Bronchial epithelial cell (primary cell): ENCODE measurements at regions not wholly inside any gene's neighbourhood (a gene's known extent, or its start where the extent isn't known, plus 50 kb on each side); places are given as distances from the start of the nearest gene placed in this dataset.

ENCODE experiments used
- DNase-seq: peaks from one replicate; pipeline ENCODE4 v3.0.0-alpha.2; 2010; ENCODE audit warnings: low read depth
- FAIRE-seq: peaks from 2 replicates; lab custom pipeline; 2011; peaks lifted over from hg19 to GRCh38; lab: Jason Lieb, UNC
- H3K27me3 ChIP-seq: 2 replicates; pipeline ENCODE4 v1.5.1; 2011; ENCODE audit warnings: low read length; ENCODE audit not compliant: control insufficient read depth, insufficient read depth
- H3K36me3 ChIP-seq: 2 replicates; pipeline ENCODE4 v1.5.1; 2011; ENCODE audit warnings: low read length; ENCODE audit not compliant: control insufficient read depth, insufficient read depth
- H3K4me3 ChIP-seq: 2 replicates; pipeline ENCODE4 v1.5.1; 2011; ENCODE audit warnings: mild to moderate bottlenecking, low read depth, low read length, control low read depth
- TF ChIP-seq, protein P1 (sequence below): IDR thresholded peaks from 2 replicates; pipeline ENCODE4 v1.5.1; 2011; ENCODE audit warnings: mild to moderate bottlenecking, moderate library complexity, low read length, control low read depth, inconsistent platforms; ENCODE audit not compliant: insufficient read depth, severe bottlenecking

- FAIRE-seq, result peak; percentile 94
- no peak overlapping the region for H3K4me3 ChIP-seq
- TF ChIP-seq, protein P1, sequence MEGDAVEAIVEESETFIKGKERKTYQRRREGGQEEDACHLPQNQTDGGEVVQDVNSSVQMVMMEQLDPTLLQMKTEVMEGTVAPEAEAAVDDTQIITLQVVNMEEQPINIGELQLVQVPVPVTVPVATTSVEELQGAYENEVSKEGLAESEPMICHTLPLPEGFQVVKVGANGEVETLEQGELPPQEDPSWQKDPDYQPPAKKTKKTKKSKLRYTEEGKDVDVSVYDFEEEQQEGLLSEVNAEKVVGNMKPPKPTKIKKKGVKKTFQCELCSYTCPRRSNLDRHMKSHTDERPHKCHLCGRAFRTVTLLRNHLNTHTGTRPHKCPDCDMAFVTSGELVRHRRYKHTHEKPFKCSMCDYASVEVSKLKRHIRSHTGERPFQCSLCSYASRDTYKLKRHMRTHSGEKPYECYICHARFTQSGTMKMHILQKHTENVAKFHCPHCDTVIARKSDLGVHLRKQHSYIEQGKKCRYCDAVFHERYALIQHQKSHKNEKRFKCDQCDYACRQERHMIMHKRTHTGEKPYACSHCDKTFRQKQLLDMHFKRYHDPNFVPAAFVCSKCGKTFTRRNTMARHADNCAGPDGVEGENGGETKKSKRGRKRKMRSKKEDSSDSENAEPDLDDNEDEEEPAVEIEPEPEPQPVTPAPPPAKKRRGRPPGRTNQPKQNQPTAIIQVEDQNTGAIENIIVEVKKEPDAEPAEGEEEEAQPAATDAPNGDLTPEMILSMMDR, result peak; percentile 56
- no peaks in the 10 kb centered on the region for H3K36me3 ChIP-seq
- peak; percentile 89 for DNase-seq
- no peaks in the 10 kb centered on the region for H3K27me3 ChIP-seq
Measured at GRCh38 chr5:19314840-19315239, 673.2 kb downstream of the CDH18 start.

DNA sequence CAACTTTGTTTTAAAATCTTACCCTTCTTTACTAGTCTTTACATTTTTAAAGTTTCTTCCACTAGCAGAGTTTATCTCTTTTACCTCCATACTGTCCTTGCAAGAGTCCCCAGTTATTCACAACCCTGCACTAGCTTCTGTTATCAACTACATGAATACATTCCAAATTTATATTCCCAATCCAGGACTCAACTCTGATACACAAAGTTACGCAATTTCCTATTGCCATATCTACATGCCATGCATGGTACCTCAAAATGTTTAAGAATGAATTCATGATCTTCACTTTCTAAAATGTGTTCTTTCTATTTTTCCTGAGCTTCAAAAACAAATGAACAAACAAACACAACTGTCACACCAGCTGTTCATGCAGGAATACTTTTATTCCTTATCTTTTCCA is 668.7 kb downstream of the CDH18 start:
- TF ChIP-seq, protein P1, result no peak
- FAIRE-seq (no peak), DNase-seq (peak; percentile 29)
- no peaks in the 10 kb centered on the region for H3K27me3 ChIP-seq
- H3K36me3 ChIP-seq, result no peaks in the 10 kb centered on the region
- H3K4me3 ChIP-seq, result no peak overlapping the region

DNA sequence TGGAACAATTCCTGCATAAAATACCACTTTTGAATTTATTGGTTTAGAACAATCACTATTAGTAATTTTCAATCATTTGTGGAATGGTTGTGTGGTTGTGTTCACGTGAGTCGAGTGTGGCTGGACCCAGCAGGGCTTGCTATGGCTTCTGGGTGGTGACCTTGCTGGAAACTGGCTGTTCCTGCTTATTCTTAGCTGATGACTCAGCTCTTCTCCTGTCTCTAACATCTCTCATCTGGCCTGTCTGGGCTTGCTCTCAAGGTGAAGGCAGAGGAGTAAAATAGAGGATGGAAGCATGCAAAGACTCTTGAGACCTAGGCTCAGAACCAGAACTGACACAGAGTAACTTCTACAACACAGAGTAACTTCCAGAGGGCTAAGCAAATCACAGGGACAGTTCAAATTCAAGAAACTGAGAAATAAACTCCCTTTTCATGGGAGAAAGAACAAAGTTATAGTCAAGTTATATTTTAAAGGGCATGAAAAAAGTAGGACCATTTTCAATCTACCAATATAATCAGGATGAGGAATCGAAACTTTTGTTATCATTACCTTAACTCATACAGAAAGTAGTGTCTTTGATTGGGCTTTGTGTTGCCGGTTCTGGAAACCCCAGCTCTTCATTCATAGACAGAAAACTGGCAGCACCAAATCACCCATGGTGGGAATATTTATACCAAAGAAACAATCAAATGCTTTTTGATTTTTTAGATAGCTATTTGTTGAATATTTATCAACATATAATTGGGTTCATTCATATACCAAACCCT is 665.1 kb downstream of the CDH18 start:
- DNase-seq, result peak; percentile 94
- H3K36me3 ChIP-seq, result no peaks in the 10 kb centered on the region
- H3K27me3 ChIP-seq, result no peaks in the 10 kb centered on the region
- no peak overlapping the region for H3K4me3 ChIP-seq
- TF ChIP-seq, protein P1, result no peak
- peak; percentile 90 for FAIRE-seq

- Histone ChIP-seq H3K27me3 (no peaks in the 10 kb centered on the region), H3K4me3 (no peak overlapping the region), H3K36me3 (no peaks in the 10 kb centered on the region)
- TF ChIP-seq, protein P1, result no peak
- DNase-seq (no peak), FAIRE-seq (no peak)
Measured at GRCh38 chr5:19334278-19334677, 653.7 kb downstream of the CDH18 start.

- H3K36me3 ChIP-seq, result no peaks in the 10 kb centered on the region
- DNase-seq (no peak), FAIRE-seq (no peak)
Measured at GRCh38 chr5:19342942-19343341, 645.1 kb downstream of the CDH18 start.

More at GRCh38 chr5:19342942-19343341, 645.1 kb downstream of the CDH18 start:
- H3K4me3 ChIP-seq, result no peak overlapping the region
- TF ChIP-seq, protein P1, result no peak
- no peaks in the 10 kb centered on the region for H3K27me3 ChIP-seq
